Ishikawa (cell line): ENCODE measurements at regions not wholly inside any gene's neighbourhood (a gene's known extent, or its start where the extent isn't known, plus 50 kb on each side); places are given as distances from the start of the nearest gene placed in this dataset.

Experiments
- CEBPB ChIP-seq: IDR thresholded peaks from 2 replicates; pipeline ENCODE4 v1.6.1; 2012
- CREB1 ChIP-seq: IDR thresholded peaks from 2 replicates; pipeline ENCODE4 v1.6.1; 2012; ENCODE audit warnings: low read depth
- EGR1 ChIP-seq: IDR thresholded peaks from 2 replicates; pipeline ENCODE4 v1.6.1; 2012
- EP300 ChIP-seq: IDR thresholded peaks from 2 replicates; pipeline ENCODE4 v1.6.1; 2012; ENCODE audit warnings: borderline replicate concordance
- FOXM1 ChIP-seq: IDR thresholded peaks from 2 replicates; pipeline ENCODE4 v1.6.1; 2012; ENCODE audit warnings: low read depth, borderline replicate concordance
- NFIC ChIP-seq: IDR thresholded peaks from 2 replicates; pipeline ENCODE4 v1.6.1; 2012
- RAD21 ChIP-seq: IDR thresholded peaks from 2 replicates; pipeline ENCODE4 v1.6.1; 2012; ENCODE audit warnings: low read depth
- TAF1 ChIP-seq: IDR thresholded peaks from 2 replicates; pipeline ENCODE4 v1.6.1; 2012; ENCODE audit warnings: low read depth, mild to moderate bottlenecking
- TCF12 ChIP-seq: IDR thresholded peaks from 2 replicates; pipeline ENCODE4 v1.6.1; 2012; ENCODE audit warnings: low read depth
- TEAD4 ChIP-seq: IDR thresholded peaks from 2 replicates; pipeline ENCODE4 v1.6.1; 2012
- YY1 ChIP-seq: IDR thresholded peaks from 2 replicates; pipeline ENCODE4 v1.6.1; 2012; ENCODE audit warnings: low read depth
- ZBTB7A ChIP-seq: IDR thresholded peaks from 2 replicates; pipeline ENCODE4 v1.6.1; 2012; ENCODE audit warnings: low read depth
- TF ChIP-seq, protein P1 (sequence below): IDR thresholded peaks from 2 replicates; pipeline ENCODE4 v1.6.1; 2012
- TF ChIP-seq, protein P2 (sequence below): IDR thresholded peaks from 2 replicates; pipeline ENCODE4 v1.6.1; 2012
- TF ChIP-seq, protein P3 (sequence below): IDR thresholded peaks from 2 replicates; pipeline ENCODE4 v1.6.1; 2012; ENCODE audit warnings: low read depth, mild to moderate bottlenecking

DNA sequence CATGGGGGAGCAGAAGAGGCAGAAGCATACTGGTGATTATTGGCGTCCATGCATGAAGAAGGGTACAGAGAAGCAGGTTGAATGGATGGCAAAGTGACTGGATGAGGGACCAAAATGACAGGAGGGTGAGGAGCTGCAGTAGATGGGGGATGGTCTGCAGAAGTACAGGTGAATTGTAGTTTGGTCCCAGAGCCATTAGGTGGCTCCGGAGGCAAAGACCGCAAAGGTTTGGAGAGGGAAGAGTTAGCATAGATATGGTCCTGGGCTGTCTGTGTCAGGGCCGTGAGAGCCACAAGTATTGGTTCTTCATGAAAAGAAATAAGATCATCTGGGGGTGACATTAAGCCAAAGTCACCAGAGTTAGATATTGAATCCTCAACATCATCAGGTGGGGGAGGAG lies 59.0 kb upstream of the ZNF726 start:
- TF ChIP-seq ZBTB7A (no peak), RAD21 (peak; percentile 29)

DNA sequence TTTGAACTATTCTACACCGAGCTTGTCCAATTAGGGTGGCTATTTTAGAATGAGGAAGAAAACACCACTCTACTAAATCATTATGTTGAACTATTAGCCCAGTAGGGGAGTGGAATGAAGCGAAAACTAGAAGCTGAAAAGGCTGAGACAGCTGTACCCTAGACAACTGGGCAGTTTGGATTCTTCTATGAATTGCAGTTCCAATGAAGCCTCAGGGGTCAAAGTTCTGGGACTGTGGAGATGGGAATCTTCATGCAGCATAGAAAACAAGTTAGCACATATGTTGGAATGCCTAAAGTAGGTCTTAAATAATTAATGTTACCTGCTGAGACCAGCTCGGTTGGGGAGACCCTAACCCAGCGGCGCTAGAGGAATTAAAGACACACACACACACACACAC lies 62.7 kb upstream of the ZNF726 start:
- no peak for TF ChIP-seq ZBTB7A
- TF ChIP-seq, protein P1, sequence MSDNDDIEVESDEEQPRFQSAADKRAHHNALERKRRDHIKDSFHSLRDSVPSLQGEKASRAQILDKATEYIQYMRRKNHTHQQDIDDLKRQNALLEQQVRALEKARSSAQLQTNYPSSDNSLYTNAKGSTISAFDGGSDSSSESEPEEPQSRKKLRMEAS = no peak
- no peak for TF ChIP-seq TAF1
- TF ChIP-seq EGR1 = no peak
- TF ChIP-seq CREB1 = no peak
- TF ChIP-seq FOXM1 = no peak
- no peak for TF ChIP-seq EP300
- TF ChIP-seq NFIC = no peak
- TF ChIP-seq YY1 = no peak
- TF ChIP-seq TEAD4 = no peak
- no peak for TF ChIP-seq RAD21
- no peak for TF ChIP-seq CEBPB
- TF ChIP-seq, protein P2, sequence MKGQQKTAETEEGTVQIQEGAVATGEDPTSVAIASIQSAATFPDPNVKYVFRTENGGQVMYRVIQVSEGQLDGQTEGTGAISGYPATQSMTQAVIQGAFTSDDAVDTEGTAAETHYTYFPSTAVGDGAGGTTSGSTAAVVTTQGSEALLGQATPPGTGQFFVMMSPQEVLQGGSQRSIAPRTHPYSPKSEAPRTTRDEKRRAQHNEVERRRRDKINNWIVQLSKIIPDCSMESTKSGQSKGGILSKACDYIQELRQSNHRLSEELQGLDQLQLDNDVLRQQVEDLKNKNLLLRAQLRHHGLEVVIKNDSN = no peak
- TF ChIP-seq, protein P3, sequence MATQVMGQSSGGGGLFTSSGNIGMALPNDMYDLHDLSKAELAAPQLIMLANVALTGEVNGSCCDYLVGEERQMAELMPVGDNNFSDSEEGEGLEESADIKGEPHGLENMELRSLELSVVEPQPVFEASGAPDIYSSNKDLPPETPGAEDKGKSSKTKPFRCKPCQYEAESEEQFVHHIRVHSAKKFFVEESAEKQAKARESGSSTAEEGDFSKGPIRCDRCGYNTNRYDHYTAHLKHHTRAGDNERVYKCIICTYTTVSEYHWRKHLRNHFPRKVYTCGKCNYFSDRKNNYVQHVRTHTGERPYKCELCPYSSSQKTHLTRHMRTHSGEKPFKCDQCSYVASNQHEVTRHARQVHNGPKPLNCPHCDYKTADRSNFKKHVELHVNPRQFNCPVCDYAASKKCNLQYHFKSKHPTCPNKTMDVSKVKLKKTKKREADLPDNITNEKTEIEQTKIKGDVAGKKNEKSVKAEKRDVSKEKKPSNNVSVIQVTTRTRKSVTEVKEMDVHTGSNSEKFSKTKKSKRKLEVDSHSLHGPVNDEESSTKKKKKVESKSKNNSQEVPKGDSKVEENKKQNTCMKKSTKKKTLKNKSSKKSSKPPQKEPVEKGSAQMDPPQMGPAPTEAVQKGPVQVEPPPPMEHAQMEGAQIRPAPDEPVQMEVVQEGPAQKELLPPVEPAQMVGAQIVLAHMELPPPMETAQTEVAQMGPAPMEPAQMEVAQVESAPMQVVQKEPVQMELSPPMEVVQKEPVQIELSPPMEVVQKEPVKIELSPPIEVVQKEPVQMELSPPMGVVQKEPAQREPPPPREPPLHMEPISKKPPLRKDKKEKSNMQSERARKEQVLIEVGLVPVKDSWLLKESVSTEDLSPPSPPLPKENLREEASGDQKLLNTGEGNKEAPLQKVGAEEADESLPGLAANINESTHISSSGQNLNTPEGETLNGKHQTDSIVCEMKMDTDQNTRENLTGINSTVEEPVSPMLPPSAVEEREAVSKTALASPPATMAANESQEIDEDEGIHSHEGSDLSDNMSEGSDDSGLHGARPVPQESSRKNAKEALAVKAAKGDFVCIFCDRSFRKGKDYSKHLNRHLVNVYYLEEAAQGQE = no peak

DNA sequence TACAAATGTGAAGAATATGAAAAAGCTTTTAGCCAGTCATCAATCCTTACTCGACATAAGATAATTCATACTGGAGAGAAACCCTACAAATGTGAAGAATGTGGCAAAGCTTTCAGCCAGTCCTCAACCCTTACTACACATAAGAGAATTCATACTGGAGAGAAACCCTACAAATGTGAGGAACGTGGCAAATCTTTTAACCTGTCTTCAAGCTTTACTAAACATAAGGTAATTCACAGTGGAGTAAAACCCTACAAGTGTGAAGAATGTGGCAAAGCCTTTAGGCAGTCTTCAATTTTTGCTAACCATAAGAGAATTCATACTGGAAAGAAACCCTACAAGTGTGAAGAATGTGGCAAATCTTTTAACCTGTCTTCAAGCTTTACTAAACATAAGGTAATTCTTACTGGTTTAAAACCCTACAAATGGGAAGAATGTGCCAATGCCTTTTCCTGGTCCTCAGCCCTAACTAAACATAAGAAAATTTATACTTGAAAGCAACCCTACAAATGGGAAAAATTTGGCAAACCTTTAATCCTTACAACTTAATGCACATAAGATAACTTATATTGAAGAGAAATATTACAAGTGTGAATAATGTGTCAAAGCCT lies 74.1 kb upstream of the ZNF681 start:
- TF ChIP-seq TAF1 = no peak
- TF ChIP-seq RAD21 = no peak
- no peak for TF ChIP-seq EP300
- TF ChIP-seq, protein P2 = no peak
- TF ChIP-seq, protein P1 = no peak
- TF ChIP-seq, protein P3 = no peak
- no peak for TF ChIP-seq ZBTB7A
- TF ChIP-seq CEBPB = no peak
- no peak for TF ChIP-seq YY1
- TF ChIP-seq CREB1 = no peak
- TF ChIP-seq FOXM1 = no peak
- no peak for TF ChIP-seq EGR1
- no peak for TF ChIP-seq TEAD4
- no peak for TF ChIP-seq TCF12
- no peak for TF ChIP-seq NFIC

DNA sequence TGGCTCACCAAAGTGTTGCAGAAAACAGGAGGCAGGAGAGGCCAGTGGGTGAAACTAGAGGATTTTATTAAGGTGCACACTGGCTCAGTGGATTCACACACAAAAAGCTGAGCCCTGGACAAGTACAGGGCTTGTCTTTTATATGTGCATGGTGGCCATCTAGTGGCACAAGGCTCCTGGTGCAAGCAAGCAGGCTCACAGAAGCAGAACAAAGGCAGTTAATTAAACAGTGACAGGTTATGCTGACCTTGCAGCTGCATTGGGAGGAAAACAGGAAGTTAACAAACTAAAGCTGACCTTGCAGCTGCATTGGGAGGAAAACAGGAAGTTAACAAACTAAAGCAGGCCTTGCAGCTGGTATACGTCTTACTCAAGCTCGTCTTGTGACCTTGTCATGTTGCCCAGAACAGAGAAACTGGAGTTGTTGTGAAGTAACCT lies 65.3 kb upstream of the ZNF681 start:
- TF ChIP-seq, protein P3 = no peak
- TF ChIP-seq CREB1 (no peak), RAD21 (peak; percentile 54), TAF1 (no peak), EP300 (no peak), YY1 (no peak), ZBTB7A (no peak), TEAD4 (no peak), CEBPB (no peak), FOXM1 (no peak), NFIC (no peak)
- TF ChIP-seq, protein P2 = peak; percentile 31; the same call in 1 of the 2 replicates
